Activated CD4-positive, alpha-beta memory T cell treated with anti-CD3 and anti-CD28 coated beads for 36 hours (primary cell): ENCODE measurements at regions not wholly inside any gene's neighbourhood (a gene's known extent, or its start where the extent isn't known, plus 50 kb on each side); places are given as distances from the start of the nearest gene placed in this dataset.

Experiments used
- CTCF ChIA-PET: fragments of 350-600 bp; sonication (Branson Sonifier 250); formaldehyde crosslinking; loops from one replicate; lab custom pipeline; 2021; ENCODE audit warnings: antibody characterized with exemption, inconsistent platforms; lab: Charles Lee
- POLR2A ChIA-PET: fragments of 350-600 bp; sonication (Branson Sonifier 250); formaldehyde crosslinking; loops from one replicate; lab custom pipeline; 2021; ENCODE audit warnings: antibody characterized with exemption; lab: Charles Lee
- DNase-seq: peaks from one replicate; pipeline ENCODE4 v3.0.0-alpha.2; 2020
- H3K27ac Mint-ChIP-seq: one replicate; pipeline ENCODE4 v1.8.0; 2021; ENCODE audit warnings: mixed read lengths
- H3K27me3 Mint-ChIP-seq: one replicate; pipeline ENCODE4 v1.8.0; 2021; ENCODE audit warnings: mixed read lengths
- H3K36me3 Mint-ChIP-seq: one replicate; pipeline ENCODE4 v1.8.0; 2021; ENCODE audit warnings: mixed read lengths
- H3K4me1 Mint-ChIP-seq: one replicate; pipeline ENCODE4 v1.8.0; 2021; ENCODE audit warnings: low read depth, mixed read lengths
- H3K4me3 Mint-ChIP-seq: one replicate; pipeline ENCODE4 v1.8.0; 2021; ENCODE audit warnings: mild to moderate bottlenecking, mixed read lengths
- H3K9me3 Mint-ChIP-seq: one replicate; pipeline ENCODE4 v1.8.0; 2021; ENCODE audit warnings: mixed read lengths
- intact Hi-C: fragments of 100-400 bp; cut with micrococcal nuclease; formaldehyde crosslinking; loops from one replicate; pipeline ENCODE4 v1.15.1; 2023

GRCh38 chr4:27168783-27169182 is 308.1 kb downstream of the STIM2 start:
- Mint-ChIP-seq H3K9me3 (no peaks in the 10 kb centered on the region), H3K27me3 (no peaks in the 10 kb centered on the region), H3K4me3 (no peak overlapping the region), H3K36me3 (no peaks in the 10 kb centered on the region), H3K27ac (no peak overlapping the region), H3K4me1 (no peaks in the 10 kb centered on the region)
- POLR2A ChIA-PET: no interaction called here
- CTCF ChIA-PET: no interaction called here
- intact Hi-C loops: no loop called here
- no peak for DNase-seq

- intact Hi-C loops: no loop called here
- H3K27ac Mint-ChIP-seq: no peak overlapping the region
- no peak for DNase-seq
- no peak overlapping the region for H3K4me3 Mint-ChIP-seq
- H3K4me1 Mint-ChIP-seq: no peaks in the 10 kb centered on the region
- ChIA-PET POLR2A (no interaction called here), CTCF (no interaction called here)
- no peaks in the 10 kb centered on the region for H3K36me3 Mint-ChIP-seq
- no peaks in the 10 kb centered on the region for H3K27me3 Mint-ChIP-seq
- no peaks in the 10 kb centered on the region for H3K9me3 Mint-ChIP-seq
Measured at GRCh38 chr4:27173280-27173679, 312.6 kb downstream of the STIM2 start.

DNA sequence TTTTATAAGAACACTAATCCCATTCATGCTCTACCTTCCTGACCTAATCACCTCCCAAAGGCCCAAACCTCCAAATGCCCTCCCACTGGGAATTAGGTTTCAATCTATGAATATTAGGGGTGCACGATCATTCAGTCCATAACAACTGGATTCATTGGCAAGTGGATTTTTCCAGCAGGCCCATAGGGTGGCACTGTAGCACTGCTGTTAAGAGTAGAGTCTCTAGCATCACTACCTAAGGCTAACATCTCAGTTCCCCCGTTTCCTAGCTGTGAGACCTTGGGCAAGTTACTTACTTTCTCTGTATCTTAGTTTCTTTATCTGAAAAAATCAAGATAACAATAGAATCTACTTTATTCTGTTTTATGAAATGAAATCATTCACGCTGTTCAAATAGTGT is 315.8 kb downstream of the STIM2 start:
- ChIA-PET POLR2A (no interaction called here), CTCF (no interaction called here)

GRCh38 chr4:27176881-27177280 is 316.2 kb downstream of the STIM2 start:
- no peak for DNase-seq
- intact Hi-C loops: no loop called here
- Mint-ChIP-seq H3K4me1 (no peaks in the 10 kb centered on the region), H3K36me3 (no peaks in the 10 kb centered on the region), H3K27me3 (no peaks in the 10 kb centered on the region), H3K27ac (no peak overlapping the region), H3K4me3 (no peak overlapping the region), H3K9me3 (no peaks in the 10 kb centered on the region)
- POLR2A ChIA-PET: no interaction called here
- CTCF ChIA-PET: no interaction called here

More for the DNA sequence above, 315.8 kb downstream of the STIM2 start:
- Mint-ChIP-seq H3K4me3 (no peak overlapping the region), H3K27me3 (no peaks in the 10 kb centered on the region), H3K36me3 (no peaks in the 10 kb centered on the region), H3K9me3 (no peaks in the 10 kb centered on the region), H3K27ac (no peak overlapping the region), H3K4me1 (no peaks in the 10 kb centered on the region)
- no peak for DNase-seq
- intact Hi-C loops: no loop called here

GRCh38 chr4:27178061-27178460 is 317.4 kb downstream of the STIM2 start:
- Mint-ChIP-seq H3K9me3 (no peaks in the 10 kb centered on the region), H3K4me3 (no peak overlapping the region), H3K4me1 (no peaks in the 10 kb centered on the region), H3K27ac (no peak overlapping the region), H3K27me3 (no peaks in the 10 kb centered on the region), H3K36me3 (no peaks in the 10 kb centered on the region)
- no peak for DNase-seq
- ChIA-PET CTCF (no interaction called here), POLR2A (no interaction called here)
- intact Hi-C loops: no loop called here

- no peak for DNase-seq
- H3K4me3 Mint-ChIP-seq: no peak overlapping the region
- intact Hi-C loops: no loop called here
- no peaks in the 10 kb centered on the region for H3K4me1 Mint-ChIP-seq
- H3K9me3 Mint-ChIP-seq: no peaks in the 10 kb centered on the region
- ChIA-PET CTCF (no interaction called here), POLR2A (no interaction called here)
- H3K27ac Mint-ChIP-seq: no peak overlapping the region
- H3K27me3 Mint-ChIP-seq: no peaks in the 10 kb centered on the region
- H3K36me3 Mint-ChIP-seq: no peaks in the 10 kb centered on the region
Measured at GRCh38 chr4:27181693-27182092, 321.1 kb downstream of the STIM2 start.

GRCh38 chr4:27182211-27182610 is 321.6 kb downstream of the STIM2 start:
- no peaks in the 10 kb centered on the region for H3K27me3 Mint-ChIP-seq
- no peak overlapping the region for H3K27ac Mint-ChIP-seq
- DNase-seq: no peak
- no peaks in the 10 kb centered on the region for H3K36me3 Mint-ChIP-seq
- CTCF ChIA-PET: no interaction called here
- H3K4me1 Mint-ChIP-seq: no peaks in the 10 kb centered on the region
- POLR2A ChIA-PET: no interaction called here
- no peaks in the 10 kb centered on the region for H3K9me3 Mint-ChIP-seq
- no peak overlapping the region for H3K4me3 Mint-ChIP-seq
- intact Hi-C loops: no loop called here

- no peak overlapping the region for H3K4me3 Mint-ChIP-seq
- intact Hi-C loops: no loop called here
- ChIA-PET POLR2A (no interaction called here), CTCF (no interaction called here)
- no peaks in the 10 kb centered on the region for H3K27me3 Mint-ChIP-seq
- DNase-seq: no peak
- no peaks in the 10 kb centered on the region for H3K4me1 Mint-ChIP-seq
- no peak overlapping the region for H3K27ac Mint-ChIP-seq
- no peaks in the 10 kb centered on the region for H3K9me3 Mint-ChIP-seq
- H3K36me3 Mint-ChIP-seq: no peaks in the 10 kb centered on the region
Measured at GRCh38 chr4:27184508-27185155, 324.0 kb downstream of the STIM2 start.

- H3K27me3 Mint-ChIP-seq: no peaks in the 10 kb centered on the region
- ChIA-PET POLR2A (no interaction called here), CTCF (no interaction called here)
- H3K4me3 Mint-ChIP-seq: no peak overlapping the region
- H3K4me1 Mint-ChIP-seq: no peaks in the 10 kb centered on the region
- H3K27ac Mint-ChIP-seq: no peak overlapping the region
- no peaks in the 10 kb centered on the region for H3K9me3 Mint-ChIP-seq
- H3K36me3 Mint-ChIP-seq: no peaks in the 10 kb centered on the region
- intact Hi-C loops: no loop called here
- DNase-seq: no peak
Measured at GRCh38 chr4:27186710-27187109, 326.1 kb downstream of the STIM2 start.

DNA sequence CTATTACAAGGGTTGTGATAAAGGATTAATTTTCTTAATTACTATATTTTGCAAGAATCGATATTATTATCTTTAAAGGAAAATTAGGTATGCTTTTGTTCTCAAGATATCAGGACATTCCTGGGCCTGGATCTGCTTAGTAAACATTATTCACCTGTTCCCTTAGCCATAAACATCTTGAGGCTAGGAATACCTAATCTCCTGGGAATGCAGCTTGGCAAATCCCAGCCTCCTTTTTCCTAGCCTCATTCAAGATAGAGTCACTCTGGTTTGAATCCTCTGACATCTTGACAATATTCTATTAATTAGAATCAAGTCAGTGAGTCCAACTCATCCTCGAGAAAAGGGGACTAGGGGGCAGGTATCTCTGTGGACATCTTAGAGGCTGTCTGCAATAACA is 327.1 kb downstream of the STIM2 start:
- CTCF ChIA-PET: no interaction called here
- Mint-ChIP-seq H3K36me3 (no peaks in the 10 kb centered on the region), H3K27ac (no peak overlapping the region)

GRCh38 chr4:27189683-27190082 is 329.0 kb downstream of the STIM2 start:
- CTCF ChIA-PET: no interaction called here

More for the DNA sequence above, 327.1 kb downstream of the STIM2 start:
- Mint-ChIP-seq H3K27me3 (no peaks in the 10 kb centered on the region), H3K9me3 (no peaks in the 10 kb centered on the region), H3K4me3 (no peak overlapping the region), H3K4me1 (no peaks in the 10 kb centered on the region)
- DNase-seq: no peak
- intact Hi-C loops: no loop called here
- POLR2A ChIA-PET: no interaction called here

DNA sequence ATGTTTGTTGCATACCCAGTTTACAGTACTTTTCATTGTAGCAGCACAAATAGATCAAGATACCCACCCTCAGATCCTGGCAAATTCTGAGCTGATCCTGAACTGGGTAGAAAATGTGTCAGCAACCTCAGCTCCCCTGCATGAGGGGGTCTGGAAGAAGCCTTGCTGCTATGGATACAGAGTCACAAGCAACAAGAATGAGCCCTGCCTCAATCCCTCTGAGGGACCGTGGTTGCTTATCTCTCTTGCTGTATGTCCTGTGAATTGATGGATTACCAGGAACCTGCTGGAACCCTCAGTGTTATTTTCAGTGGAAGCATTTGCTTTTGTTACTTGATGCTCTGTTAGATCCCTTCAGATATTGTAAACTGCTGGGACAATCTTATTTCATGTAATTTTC is 331.0 kb downstream of the STIM2 start:
- POLR2A ChIA-PET: no interaction called here
- H3K27me3 Mint-ChIP-seq: no peaks in the 10 kb centered on the region

More at GRCh38 chr4:27189683-27190082, 329.0 kb downstream of the STIM2 start:
- no peaks in the 10 kb centered on the region for H3K4me1 Mint-ChIP-seq
- no peaks in the 10 kb centered on the region for H3K27me3 Mint-ChIP-seq
- H3K4me3 Mint-ChIP-seq: no peak overlapping the region
- no peak overlapping the region for H3K27ac Mint-ChIP-seq
- no peaks in the 10 kb centered on the region for H3K36me3 Mint-ChIP-seq
- intact Hi-C loops: no loop called here
- POLR2A ChIA-PET: no interaction called here
- DNase-seq: no peak
- H3K9me3 Mint-ChIP-seq: no peaks in the 10 kb centered on the region

DNA sequence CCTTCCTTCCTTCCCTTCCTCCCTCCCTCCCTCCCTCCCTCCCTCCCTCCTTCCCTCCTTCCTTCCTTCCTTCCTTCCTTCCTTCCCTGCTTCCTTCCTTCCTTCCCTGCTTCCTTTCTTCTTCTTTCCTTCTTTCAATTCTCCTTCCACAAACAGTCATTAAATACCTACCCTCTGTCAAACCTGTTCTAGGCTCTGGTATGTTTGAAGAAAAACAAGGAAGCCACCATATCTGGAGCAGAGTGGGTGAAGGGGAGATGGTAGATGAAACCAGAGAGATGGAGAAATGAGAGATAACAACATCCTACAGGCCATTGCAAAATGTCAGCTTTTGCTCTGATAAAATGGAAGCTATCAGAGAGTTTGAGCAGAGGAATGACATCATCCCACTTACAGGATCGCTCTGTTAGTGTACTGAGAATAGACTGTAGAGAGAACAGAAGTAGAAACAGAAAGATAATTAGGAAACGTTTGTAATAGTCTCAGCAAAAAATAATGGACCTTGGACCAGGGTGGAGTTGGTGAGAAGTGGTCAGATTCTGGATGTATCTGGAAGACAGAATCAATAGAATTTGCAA is 334.0 kb downstream of the STIM2 start:
- no peak overlapping the region for H3K4me3 Mint-ChIP-seq
- H3K4me1 Mint-ChIP-seq: no peaks in the 10 kb centered on the region
- no peaks in the 10 kb centered on the region for H3K27me3 Mint-ChIP-seq
- POLR2A ChIA-PET: no interaction called here
- intact Hi-C loops: no loop called here
- no peak for DNase-seq
- H3K27ac Mint-ChIP-seq: no peak overlapping the region
- no peaks in the 10 kb centered on the region for H3K9me3 Mint-ChIP-seq
- no peaks in the 10 kb centered on the region for H3K36me3 Mint-ChIP-seq
- CTCF ChIA-PET: no interaction called here

More for the DNA sequence above, 331.0 kb downstream of the STIM2 start:
- CTCF ChIA-PET: no interaction called here
- no peak overlapping the region for H3K4me3 Mint-ChIP-seq
- no peaks in the 10 kb centered on the region for H3K36me3 Mint-ChIP-seq
- intact Hi-C loops: no loop called here
- DNase-seq: no peak
- H3K4me1 Mint-ChIP-seq: no peaks in the 10 kb centered on the region
- H3K27ac Mint-ChIP-seq: no peak overlapping the region
- H3K9me3 Mint-ChIP-seq: no peaks in the 10 kb centered on the region
